ENCODE measurements at regions not wholly inside any gene's neighbourhood (a gene's known extent, or its start where the extent isn't known, plus 50 kb on each side); places are given as distances from the start of the nearest gene placed in this dataset.
A peak's percentile ranks its signal among the peaks of the same experiment; 100 is the strongest.
"Not testable (repeated sequence)": the region's sequence is repeated elsewhere in the genome, so short reads cannot be mapped to it uniquely, and the experiment has no call there.

DNA sequence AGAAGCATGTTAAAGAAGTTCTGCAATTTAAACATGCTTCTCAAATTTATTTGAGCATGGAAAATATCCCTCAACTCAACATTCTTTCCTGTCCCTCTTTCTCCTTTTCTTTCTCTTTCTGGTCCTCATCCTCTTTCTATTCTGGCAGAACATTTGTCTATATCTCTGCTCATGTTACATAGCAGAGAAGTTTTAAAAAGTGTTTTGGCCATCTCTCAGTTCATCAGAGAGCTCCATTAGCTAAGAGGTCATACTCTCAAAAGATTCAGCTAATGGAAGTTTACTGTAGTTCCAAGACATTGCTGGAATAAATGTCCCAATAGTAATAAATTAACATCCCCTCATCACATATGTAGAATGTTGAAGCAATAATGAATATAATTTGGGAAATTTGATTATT is 53.5 kb downstream of the XCL2 start:
- no peak for DNase-seq (ENCODE audit: low spot score)

DNA sequence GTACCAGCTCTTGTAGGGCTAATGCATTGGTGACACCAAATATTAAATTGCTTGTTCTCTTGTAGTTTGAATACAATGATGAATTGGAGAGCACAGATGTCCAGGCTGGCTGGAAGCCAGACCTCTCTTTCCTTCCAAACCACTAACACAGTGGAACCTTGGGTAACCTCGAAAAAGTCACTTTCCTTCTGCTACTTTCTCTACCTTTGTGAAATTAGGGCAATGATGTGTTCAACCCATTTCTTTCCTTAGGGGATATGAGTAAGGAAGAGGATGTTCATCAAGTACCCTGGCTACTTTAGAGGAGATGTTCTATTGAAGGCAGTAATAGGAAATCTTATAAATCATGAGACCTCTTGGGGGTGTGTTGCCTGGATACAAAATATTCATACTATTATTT is 55.7 kb downstream of the XCL2 start:
- peak; percentile 20 for DNase-seq (ENCODE audit: low spot score)

GRCh38 chr1:168486820-168487219 is 57.0 kb downstream of the XCL2 start:
- DNase-seq (ENCODE audit: low spot score) = not testable (repeated sequence)

DNA sequence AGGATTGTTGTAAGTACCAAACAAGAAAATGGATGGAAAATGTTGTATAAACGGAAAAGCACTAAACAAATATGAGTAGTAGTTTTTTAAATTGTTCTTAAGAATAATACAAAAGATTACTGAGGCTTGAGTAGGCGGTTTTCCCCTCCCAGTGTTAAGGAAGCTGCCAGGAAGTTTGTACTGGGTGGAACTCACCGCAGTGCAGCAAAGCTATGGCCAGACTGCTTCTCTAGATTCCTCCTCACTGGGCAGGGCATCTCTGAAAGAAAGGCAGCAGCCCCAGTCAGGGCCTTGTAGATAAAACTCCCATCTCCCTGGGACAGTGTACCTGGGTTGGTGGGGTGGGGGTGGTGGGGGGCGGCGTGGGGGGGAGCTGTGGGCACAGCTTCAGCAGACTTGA is 58.7 kb downstream of the XCL2 start:
- peak; percentile 26 for DNase-seq (ENCODE audit: low spot score)

DNA sequence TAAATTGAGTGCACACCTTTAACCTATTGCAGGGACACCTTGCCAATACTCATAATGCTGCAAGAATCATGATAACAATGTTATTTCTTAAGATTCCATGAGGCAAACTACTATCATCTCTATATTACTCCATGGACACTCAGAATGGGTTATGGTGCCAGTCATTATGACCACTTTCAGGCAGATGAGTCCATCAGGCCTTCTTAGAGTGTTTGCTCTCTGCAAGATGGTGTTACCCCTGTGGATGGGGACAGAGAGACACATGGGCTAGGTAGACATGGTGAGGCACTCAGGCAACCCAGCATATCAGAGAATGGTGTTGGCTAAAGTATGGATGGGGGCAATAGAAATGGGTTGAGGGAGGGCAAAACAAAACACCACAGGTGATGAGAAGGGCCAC is 59.7 kb downstream of the XCL2 start:
- DNase-seq (ENCODE audit: low spot score) = no peak

- peak; percentile 84 for DNase-seq (ENCODE audit: low spot score)
Measured at GRCh38 chr1:168483539-168483938, 60.3 kb downstream of the XCL2 start.

- no peak for DNase-seq (ENCODE audit: low spot score)
Measured at GRCh38 chr1:168482106-168482505, 61.7 kb downstream of the XCL2 start.

DNA sequence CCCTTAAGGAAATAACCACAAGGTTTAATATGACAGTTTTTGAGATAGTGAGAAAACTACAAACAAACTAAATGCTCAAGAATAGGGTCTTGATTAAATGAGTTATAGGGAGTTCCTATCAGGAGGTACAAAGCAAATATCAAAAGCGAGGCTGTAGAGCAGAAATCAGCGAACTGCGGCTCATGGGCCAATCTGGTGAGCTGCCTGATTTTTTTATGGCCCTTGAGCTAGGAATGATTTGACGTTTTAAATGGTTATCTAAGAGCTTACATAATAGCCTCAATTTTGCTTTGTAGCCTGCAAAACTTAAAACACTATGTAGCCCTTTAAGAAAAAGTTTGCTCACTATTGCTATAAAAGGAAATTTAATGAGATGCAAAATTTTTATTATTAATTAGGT is 62.2 kb downstream of the XCL2 start:
- no peak for DNase-seq (ENCODE audit: low spot score)

DNA sequence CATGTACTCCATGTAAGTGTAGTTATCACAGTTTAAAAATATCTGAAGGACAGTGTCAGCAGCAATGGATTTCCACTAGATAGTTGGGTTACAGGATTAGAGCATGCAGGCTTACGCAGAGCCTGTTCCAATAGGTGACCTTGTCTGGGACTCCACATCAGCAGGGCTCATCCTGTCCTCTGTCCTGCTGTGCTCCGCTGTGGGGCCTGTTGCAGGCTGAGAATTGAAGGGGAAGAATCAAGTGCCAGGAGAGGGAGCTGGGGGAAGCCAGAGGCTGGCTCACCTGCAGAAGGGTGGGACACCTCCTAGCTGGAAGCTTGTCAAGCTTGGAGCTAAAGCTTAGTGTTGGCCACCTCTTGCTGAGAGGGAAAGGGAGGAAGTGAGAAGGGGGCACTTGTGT is 62.8 kb downstream of the XCL2 start:
- no peak for DNase-seq (ENCODE audit: low spot score)

- DNase-seq (ENCODE audit: low spot score) = no peak
Measured at GRCh38 chr1:168477792-168478191, 66.0 kb downstream of the XCL2 start.

- no peak for DNase-seq (ENCODE audit: low spot score)
Measured at GRCh38 chr1:168476588-168477385, 67.0 kb downstream of the XCL2 start.

DNA sequence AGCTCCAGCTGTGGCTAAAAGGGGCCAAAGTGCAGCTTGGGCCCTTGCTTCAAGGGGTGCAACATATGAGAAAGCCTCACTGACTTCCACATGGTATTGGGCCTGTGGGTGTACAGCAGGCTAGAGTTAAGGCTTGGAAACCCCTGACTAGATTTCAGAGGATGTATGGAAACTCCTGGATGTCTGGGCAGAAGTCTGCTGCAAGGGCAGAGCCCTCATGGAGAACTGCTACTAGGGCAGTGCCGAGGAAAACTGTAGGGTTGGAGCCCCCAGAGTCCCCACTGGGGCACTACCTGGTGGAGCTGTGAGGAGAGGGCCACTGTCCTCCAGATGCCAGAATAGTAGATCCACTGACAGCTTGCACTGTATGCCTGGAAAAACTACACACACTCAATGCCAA is 69.5 kb downstream of the XCL2 start:
- DNase-seq (ENCODE audit: low spot score) = no peak

DNA sequence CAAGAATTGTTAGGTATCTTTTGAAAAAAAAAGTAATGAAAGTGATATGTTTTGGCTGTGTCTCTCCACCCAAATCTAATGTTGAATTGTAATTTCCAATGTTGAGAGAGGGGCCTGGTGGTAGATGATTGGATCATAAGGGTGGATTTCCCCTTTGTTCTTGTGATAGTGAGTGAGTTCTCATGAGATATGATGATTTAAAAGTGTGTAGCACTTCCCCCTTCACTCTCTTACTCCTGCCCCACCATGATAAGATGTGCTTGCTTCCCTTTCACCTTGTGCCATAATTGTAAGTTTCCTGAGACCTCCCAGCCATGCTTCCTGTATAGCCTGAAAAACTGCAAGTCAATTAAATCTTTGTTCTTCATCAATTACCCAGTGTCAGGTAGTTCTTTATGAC is 70.7 kb downstream of the XCL2 start:
- no peak for DNase-seq (ENCODE audit: low spot score)

- no peak for DNase-seq (ENCODE audit: low spot score)
Measured at GRCh38 chr1:168472223-168472622, 71.6 kb downstream of the XCL2 start.

DNA sequence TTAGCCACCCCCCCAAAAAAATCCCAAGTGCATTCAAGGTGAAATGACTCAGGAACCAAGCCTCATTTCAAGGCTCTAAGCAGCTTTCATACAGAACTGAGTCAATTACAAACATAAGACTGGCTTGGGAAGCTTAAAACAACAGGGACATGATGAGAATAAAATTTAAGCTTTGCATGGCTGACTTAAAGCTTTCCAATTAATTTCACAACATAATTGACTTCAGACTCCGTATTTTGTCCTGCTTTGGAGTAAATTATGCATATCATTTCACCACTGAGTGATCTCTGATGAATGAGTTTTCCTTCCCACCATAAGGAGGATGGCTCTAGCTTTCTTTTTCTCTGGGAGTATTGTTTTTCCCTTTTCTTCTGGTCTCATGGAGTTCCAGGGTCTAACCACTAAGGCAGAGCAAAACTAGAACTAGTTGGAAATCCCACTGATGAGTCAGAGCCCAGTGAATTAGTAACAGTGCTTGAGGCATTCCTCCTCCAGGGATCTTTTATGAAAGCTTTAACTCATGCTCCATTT is 72.8 kb downstream of the XCL2 start:
- DNase-seq (ENCODE audit: low spot score) = peak; percentile 95

DNA sequence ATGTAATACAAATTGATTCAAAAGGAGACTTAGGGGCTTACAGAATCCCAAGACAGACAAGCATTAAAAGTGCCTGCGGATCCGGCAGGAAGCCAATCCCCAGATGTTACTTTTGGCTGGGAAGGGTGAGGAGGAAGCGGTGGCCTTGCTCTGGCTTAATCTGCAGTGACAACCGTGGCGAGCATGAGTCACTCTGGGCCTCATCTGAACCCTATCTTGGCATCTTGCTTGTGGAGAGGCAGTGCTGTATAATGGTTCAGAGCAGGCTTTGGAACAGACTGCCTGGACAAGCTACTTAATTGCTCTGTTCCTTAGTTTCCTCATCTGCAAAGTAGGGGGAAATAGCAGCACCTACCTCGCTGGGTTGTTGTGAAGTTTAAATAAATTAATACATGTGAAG is 74.1 kb downstream of the XCL2 start:
- DNase-seq (ENCODE audit: low spot score) = peak; percentile 64

GRCh38 chr1:168468822-168469221 is 75.0 kb downstream of the XCL2 start:
- no peak for DNase-seq (ENCODE audit: low spot score)

DNA sequence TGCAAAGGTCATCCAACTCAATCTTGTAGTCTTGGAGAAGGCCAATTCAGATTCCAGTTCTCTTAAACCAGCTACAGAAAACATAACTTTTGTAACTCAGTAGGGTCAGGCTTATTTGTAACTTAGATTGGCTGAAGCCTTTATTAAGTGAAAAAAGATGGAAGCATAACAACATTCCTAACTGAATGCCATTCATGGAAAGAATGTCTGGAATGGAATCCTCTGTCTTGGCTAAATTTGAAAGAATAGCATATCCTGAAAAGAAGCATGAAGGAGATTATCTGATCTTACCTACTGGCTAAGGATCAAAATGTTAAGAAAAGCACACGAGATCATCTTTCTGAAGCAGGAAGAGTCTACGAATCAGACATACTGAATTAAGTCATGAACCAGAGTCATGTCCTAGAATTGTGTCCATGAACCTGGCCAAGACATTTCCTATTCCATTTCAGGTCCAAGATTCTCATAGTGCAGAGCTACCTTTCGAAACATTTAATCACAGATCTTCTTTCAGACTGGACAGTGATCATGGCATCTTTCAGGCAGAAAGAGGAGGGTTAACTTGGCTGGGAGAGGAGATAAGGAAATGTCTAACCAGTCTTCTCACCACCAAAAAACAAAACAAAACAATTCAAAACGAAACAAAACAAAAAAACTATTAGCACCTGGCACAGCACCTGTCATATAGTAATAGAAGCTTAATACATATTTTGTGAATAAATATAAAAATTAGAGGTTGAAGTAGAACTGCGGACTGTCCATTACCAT is 75.6 kb downstream of the XCL2 start:
- DNase-seq (ENCODE audit: low spot score) = peak; percentile 68

GRCh38 chr1:168467452-168467851 is 76.3 kb downstream of the XCL2 start:
- peak; percentile 72 for DNase-seq (ENCODE audit: low spot score)

GRCh38 chr1:168466714-168467131 is 77.1 kb downstream of the XCL2 start:
- DNase-seq (ENCODE audit: low spot score) = peak; percentile 12

DNA sequence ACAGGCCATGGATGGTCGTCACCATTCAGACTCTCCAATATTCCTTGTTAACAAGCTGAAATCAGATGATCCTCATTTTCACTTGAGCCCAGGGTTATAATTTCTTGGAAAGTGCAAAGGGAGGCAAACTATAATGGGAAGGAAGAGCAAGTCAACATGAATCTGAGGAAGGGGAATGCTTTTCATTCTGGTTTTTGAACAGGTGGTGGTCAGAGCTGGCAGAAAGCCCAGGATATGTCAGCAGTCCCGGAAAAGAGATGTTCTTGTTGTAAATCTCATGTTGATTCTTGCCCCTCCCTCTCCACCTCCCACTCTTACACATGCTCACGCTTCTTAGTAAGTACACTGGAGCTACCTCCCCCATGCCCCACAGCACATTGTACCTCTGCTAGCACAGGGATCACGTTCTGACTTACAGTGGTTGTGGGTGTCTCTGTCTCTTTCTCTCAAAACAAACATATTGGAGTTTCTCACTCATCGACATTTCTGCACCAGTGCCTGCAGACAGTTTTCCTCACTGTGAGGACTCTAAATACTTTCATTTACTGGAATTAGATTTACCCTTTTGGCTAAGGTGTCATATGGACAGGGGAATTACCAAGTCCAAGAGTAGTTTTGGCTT is 77.6 kb downstream of the XCL2 start:
- peak; percentile 83 for DNase-seq (ENCODE audit: low spot score)

DNA sequence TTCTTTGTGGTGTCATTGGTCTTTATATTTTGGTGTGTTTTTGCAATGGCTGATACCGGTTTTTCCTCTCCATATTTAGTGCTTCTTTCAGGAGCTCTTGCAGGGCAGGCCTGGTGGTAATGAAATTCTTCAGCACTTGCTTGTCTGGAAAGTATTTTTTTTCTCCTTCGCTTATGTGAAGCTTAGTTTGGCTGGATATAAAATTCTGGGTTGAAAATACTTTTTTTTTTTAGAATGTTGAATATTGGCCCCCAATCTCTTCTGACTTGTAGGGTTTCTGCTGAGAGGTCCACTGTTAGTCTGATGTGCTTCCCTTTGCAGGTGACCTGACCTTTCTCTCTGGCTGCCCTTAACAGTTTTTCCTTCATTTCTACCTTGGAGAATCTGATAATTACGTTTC is 82.7 kb downstream of the XCL2 start:
- not testable (repeated sequence) for DNase-seq (ENCODE audit: low spot score)

DNA sequence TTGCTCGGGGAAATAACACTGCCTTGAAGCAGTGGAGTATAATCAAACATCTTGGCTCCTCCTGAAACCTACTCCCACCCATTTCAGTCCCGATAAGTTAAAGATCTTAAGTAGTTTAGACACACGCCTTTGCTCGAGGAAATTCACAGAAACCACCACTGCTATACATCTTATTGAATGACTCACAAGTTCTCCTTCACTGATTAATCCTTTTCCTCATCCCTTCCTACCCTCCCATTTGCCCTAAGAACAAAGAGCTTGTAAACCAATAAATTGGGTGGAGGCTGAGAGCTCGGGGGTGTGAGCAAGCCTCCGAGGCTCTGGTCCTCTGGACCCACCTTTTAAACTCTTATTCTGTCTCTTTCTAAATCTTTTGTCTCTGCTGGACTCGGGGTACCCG is 86.5 kb downstream of the XCL2 start:
- peak; percentile 54 for DNase-seq (ENCODE audit: low spot score)
